GM10248 (cell line): ENCODE measurements at regions not wholly inside any gene's neighbourhood (a gene's known extent, or its start where the extent isn't known, plus 50 kb on each side); places are given as distances from the start of the nearest gene placed in this dataset.

Source experiments
- CTCF ChIA-PET: fragments of 300-600 bp; sonication (Branson Sonifier 250); formaldehyde crosslinking; extraction: SDS; loops from one replicate; lab custom pipeline; 2021; ENCODE audit warnings: antibody characterized with exemption; lab: Yijun Ruan, JAX
- POLR2A ChIA-PET: fragments of 350-650 bp; sonication (Branson Sonifier 250); formaldehyde crosslinking; extraction: SDS; loops from one replicate; lab custom pipeline; 2020; ENCODE audit warnings: antibody characterized with exemption; lab: Yijun Ruan, JAX
- DNase-seq: peaks from one replicate; pipeline ENCODE4 v3.0.0; 2012; ENCODE audit errors: extremely low spot score
- CTCF ChIP-seq: IDR thresholded peaks from 2 replicates; pipeline ENCODE4 v1.5.1; 2012; ENCODE audit warnings: mild to moderate bottlenecking, low read depth; ENCODE audit errors: extremely low read depth, missing control alignments, control extremely low read depth

GRCh38 chr14:101066826-101067510 is 163.4 kb upstream of the RTL1 start:
- no peak for DNase-seq
- TF ChIP-seq CTCF = no peak
- CTCF ChIA-PET = no interaction called here
- POLR2A ChIA-PET = no interaction called here

- no peak for DNase-seq
- CTCF ChIA-PET = no interaction called here
These were observed 165.0 kb upstream of the RTL1 start for GRCh38 chr14:101068313-101069227.

GRCh38 chr14:101069228-101069549 is 165.7 kb upstream of the RTL1 start:
- ChIA-PET POLR2A (no interaction called here), CTCF (no interaction called here)
- no peak for DNase-seq

More at GRCh38 chr14:101068313-101069227, 165.0 kb upstream of the RTL1 start:
- POLR2A ChIA-PET = no interaction called here
- no peak for TF ChIP-seq CTCF

GRCh38 chr14:101069666-101070362 is 166.3 kb upstream of the RTL1 start:
- DNase-seq = no peak
- no peak for TF ChIP-seq CTCF
- ChIA-PET CTCF (no interaction called here), POLR2A (no interaction called here)

More at GRCh38 chr14:101069228-101069549, 165.7 kb upstream of the RTL1 start:
- TF ChIP-seq CTCF = no peak

- ChIA-PET POLR2A (no interaction called here), CTCF (no interaction called here)
- TF ChIP-seq CTCF = no peak
- DNase-seq = no peak
These were observed 167.3 kb upstream of the RTL1 start for GRCh38 chr14:101070540-101071492.
